Adrenal gland (tissue), 5 donors: ENCODE measurements at regions not wholly inside any gene's neighbourhood (a gene's known extent, or its start where the extent isn't known, plus 50 kb on each side); places are given as distances from the start of the nearest gene placed in this dataset.

ENCODE experiments used
- POLR2A ChIP-seq, 2 donors: fragments of 450-650 bp; IDR thresholded peaks; one replicate each; pipeline ENCODE4 v1.6.1; 2017; ENCODE audit warnings: antibody characterized with exemption in 2 of 2, mild to moderate bottlenecking in 2 of 2, moderate library complexity in 1 of 2
- TF ChIP-seq, protein P1 (sequence below), 6 experiments: fragments of 450-650 bp in 4 of 6; fragments of 200-600 bp in 2 of 6; sonication (generic) in 1 of 6; IDR thresholded peaks; 1 replicate in 5 of 6; 2 replicates in 1 of 6; pipeline versions ENCODE4 v1.5.1 to v1.8.0; 2016 to 2021; ENCODE audit warnings: antibody characterized with exemption in 6 of 6, mild to moderate bottlenecking in 2 of 6, moderate library complexity in 1 of 6
- donor health status: DM: no; HTN: no; CAD: no.

DNA sequence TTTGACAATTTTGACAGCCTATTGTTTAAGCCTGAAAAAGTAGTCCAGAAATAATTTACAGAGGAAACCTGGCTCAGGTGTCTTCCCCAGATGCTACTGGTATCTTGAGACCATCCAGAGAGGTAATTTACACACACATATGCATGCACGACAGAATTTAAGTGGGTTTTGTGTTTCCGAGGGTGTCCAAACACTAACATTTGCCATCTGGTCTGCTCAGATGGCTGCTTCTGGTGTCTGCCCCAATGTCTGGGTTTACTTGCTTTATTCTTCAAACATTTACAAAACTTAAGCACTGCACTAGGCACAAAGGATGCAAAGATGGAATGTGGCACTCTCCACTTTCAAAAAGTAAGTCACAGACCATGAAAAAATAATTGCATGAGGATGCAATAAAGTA is 226.6 kb upstream of the EGLN3 start:
- TF ChIP-seq, protein P1, sequence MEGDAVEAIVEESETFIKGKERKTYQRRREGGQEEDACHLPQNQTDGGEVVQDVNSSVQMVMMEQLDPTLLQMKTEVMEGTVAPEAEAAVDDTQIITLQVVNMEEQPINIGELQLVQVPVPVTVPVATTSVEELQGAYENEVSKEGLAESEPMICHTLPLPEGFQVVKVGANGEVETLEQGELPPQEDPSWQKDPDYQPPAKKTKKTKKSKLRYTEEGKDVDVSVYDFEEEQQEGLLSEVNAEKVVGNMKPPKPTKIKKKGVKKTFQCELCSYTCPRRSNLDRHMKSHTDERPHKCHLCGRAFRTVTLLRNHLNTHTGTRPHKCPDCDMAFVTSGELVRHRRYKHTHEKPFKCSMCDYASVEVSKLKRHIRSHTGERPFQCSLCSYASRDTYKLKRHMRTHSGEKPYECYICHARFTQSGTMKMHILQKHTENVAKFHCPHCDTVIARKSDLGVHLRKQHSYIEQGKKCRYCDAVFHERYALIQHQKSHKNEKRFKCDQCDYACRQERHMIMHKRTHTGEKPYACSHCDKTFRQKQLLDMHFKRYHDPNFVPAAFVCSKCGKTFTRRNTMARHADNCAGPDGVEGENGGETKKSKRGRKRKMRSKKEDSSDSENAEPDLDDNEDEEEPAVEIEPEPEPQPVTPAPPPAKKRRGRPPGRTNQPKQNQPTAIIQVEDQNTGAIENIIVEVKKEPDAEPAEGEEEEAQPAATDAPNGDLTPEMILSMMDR (IDR thresholded peaks at IDR 0.05), result no peak
- TF ChIP-seq POLR2A (IDR thresholded peaks at IDR 0.05), result no peak
